ENCODE measurements at regions not wholly inside any gene's neighbourhood (a gene's known extent, or its start where the extent isn't known, plus 50 kb on each side); places are given as distances from the start of the nearest gene placed in this dataset.

- Histone ChIP-seq H3K4me3 (no peak overlapping the region), H3K36me3 (no peaks in the 10 kb centered on the region), H3K4me1 (no peaks in the 10 kb centered on the region), H3K27ac (no peak overlapping the region), H3K9me3 (no peaks in the 10 kb centered on the region), H3K27me3 (no peaks in the 10 kb centered on the region)
- intact Hi-C loops (cut with DNase I): loop anchor here (10.0 kb wide), 1 partner anchor 134 kb away; no protein-coding TSS in a partner anchor
- no peak for TF ChIP-seq CTCF (IDR thresholded peaks at IDR 0.05)
- DNase-seq (ENCODE audit: low spot score in 2 of 2): no peak
These were observed 65.6 kb upstream of the MEDAG start for GRCh38 chr13:30840515-30840914.

DNA sequence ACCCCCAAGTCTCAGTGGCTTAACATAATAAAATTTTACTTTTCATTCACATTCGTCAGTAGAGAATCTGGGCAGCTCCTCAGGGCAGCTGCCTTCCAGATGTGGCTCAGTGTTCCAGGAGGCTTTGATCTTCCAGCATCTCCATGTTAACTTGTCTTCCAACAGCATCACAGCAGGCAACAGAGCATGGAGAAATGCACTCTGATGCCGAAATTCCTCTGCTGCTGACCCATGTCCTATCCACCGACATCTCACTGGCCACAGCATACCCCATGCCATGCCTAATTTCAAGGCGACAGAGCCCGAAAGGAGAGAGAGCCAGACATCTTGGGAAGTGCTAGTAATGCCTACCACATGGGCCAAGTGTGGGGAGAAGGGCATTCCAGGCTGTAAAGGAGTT, 64.9 kb upstream of the MEDAG start:
- Histone ChIP-seq H3K9me3 (no peaks in the 10 kb centered on the region), H3K36me3 (no peaks in the 10 kb centered on the region), H3K4me3 (no peak overlapping the region), H3K4me1 (no peaks in the 10 kb centered on the region), H3K27me3 (no peaks in the 10 kb centered on the region), H3K27ac (no peak overlapping the region)
- no peak for DNase-seq (ENCODE audit: low spot score in 2 of 2)
- TF ChIP-seq CTCF (IDR thresholded peaks at IDR 0.05): no peak
- intact Hi-C loops (cut with DNase I): loop anchor here (10.0 kb wide), 1 partner anchor 134 kb away; no protein-coding TSS in a partner anchor

DNA sequence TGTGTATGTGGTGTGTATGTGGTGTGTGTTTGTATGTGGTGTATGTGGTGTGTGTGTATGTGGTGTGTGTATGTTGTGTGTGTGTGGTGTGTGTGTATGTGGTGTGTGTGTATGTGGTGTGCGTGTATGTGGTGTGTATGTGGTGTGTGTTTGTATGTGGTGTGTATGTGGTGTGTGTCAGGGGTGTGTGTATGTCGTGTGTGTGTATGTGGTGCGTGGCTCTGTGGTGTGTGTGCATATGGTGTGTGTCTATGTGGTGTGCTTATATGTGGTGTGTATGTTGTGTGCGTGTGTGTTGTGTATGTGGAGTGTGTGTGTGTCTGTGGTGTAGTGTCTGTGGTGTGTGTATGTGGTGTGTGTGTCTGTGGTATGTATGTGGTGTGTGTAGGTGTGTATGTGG, 62.5 kb upstream of the MEDAG start:
- H3K36me3 ChIP-seq: no peaks in the 10 kb centered on the region
- H3K27ac ChIP-seq: no peak overlapping the region
- peaks cover 0 to 6% of the 10 kb centered on the region in 2 donors for H3K4me1 ChIP-seq
- DNase-seq (ENCODE audit: low spot score in 2 of 2): no peak
- no peak overlapping the region for H3K4me3 ChIP-seq
- H3K27me3 ChIP-seq: no peaks in the 10 kb centered on the region
- no peaks in the 10 kb centered on the region for H3K9me3 ChIP-seq
- no peak for TF ChIP-seq CTCF (IDR thresholded peaks at IDR 0.05)
- intact Hi-C loops (cut with DNase I): loop anchor here (10.0 kb wide), 1 partner anchor 131 kb away; no protein-coding TSS in a partner anchor

- no peak for TF ChIP-seq CTCF (IDR thresholded peaks at IDR 0.05)
These were observed 61.3 kb upstream of the MEDAG start for GRCh38 chr13:30844548-30845296.

DNA sequence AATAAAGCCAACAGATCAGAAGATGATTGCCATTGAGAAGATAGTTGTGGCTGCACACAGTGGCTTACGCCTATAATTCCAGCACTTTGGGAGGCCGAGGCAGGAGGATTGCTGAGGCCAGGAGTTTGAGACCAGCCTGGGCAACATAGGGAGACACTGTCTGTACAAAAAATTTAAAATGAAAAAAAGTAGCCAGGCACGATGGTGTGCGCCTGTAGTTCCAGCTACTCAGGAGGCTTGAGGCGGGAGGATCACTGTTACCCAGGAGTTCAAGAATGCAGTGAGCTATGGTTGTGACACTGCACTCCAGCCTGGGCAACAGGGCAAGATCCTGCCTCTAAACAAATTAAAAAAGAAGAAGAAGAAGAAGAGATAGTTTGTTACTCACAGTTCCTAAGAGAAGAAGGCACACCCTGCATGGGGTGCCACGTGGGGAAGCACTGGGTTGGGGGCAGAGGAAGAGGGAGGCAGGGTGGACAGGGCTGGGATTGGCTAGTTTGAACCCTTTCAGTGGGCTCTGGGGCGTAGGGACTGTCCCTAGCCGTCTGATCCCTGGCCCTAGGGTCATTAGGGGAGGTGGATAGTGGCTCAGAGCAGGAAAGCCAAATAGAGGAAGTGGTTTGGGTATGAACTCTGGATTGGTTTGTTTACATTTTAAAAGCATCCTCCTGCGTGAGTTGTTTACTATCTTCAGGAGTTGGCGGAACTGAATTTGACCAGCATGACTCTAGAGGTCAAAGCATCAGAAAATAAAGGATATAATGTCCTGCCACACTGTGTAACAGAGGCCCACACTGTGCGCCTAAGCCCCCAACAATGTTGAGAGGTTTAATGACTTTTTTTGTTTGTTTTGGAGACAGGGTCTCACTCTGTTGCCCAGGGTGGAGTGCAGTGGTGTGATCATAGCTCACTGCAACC, 60.5 kb upstream of the MEDAG start:
- H3K36me3 ChIP-seq: no peaks in the 10 kb centered on the region
- H3K27me3 ChIP-seq: no peaks in the 10 kb centered on the region
- no peaks in the 10 kb centered on the region for H3K9me3 ChIP-seq
- peaks cover 0 to 7% of the 10 kb centered on the region in 2 donors for H3K4me1 ChIP-seq
- DNase-seq (ENCODE audit: low spot score in 2 of 2): no peak
- no peak for TF ChIP-seq CTCF (IDR thresholded peaks at IDR 0.05)
- no peak overlapping the region for H3K4me3 ChIP-seq
- intact Hi-C loops (cut with DNase I): loop anchor here (2.0 to 10.0 kb wide), 4 partner anchors 38 to 197 kb away; no protein-coding TSS in a partner anchor
- peak overlapping the region in 1 of 2 donors; percentile 1 for H3K27ac ChIP-seq

More at GRCh38 chr13:30844548-30845296, 61.3 kb upstream of the MEDAG start:
- intact Hi-C loops (cut with DNase I): loop anchor here (5.0 to 10.0 kb wide), 3 partner anchors 37 to 198 kb away; no protein-coding TSS in a partner anchor
- DNase-seq (ENCODE audit: low spot score in 2 of 2): no peak
- H3K4me3 ChIP-seq: no peak overlapping the region
- no peaks in the 10 kb centered on the region for H3K27me3 ChIP-seq
- H3K9me3 ChIP-seq: no peaks in the 10 kb centered on the region
- H3K27ac ChIP-seq: no peak overlapping the region
- H3K4me1 ChIP-seq: peaks cover 0 to 7% of the 10 kb centered on the region in 2 donors
- H3K36me3 ChIP-seq: no peaks in the 10 kb centered on the region

All from ascending aorta (tissue), 2 donors.